SK-N-MC (cell line): ENCODE measurements at regions not wholly inside any gene's neighbourhood (a gene's known extent, or its start where the extent isn't known, plus 50 kb on each side); places are given as distances from the start of the nearest gene placed in this dataset.
"Not testable (repeated sequence)": the region's sequence is repeated elsewhere in the genome, so short reads cannot be mapped to it uniquely, and the experiment has no call there.

ENCODE experiments used
- DNase-seq: peaks from one replicate; pipeline ENCODE4 v3.0.0-alpha.2; 2011; ENCODE audit warnings: low read depth, low spot score
- H3K27ac ChIP-seq: fragments of 200-600 bp; sonication (generic); 2 replicates; pipeline ENCODE4 v1.5.1; 2016; ENCODE audit warnings: mixed run types
- H3K36me3 ChIP-seq: fragments of 200-600 bp; sonication (generic); 2 replicates; pipeline ENCODE4 v1.6.1; 2017; ENCODE audit warnings: antibody characterized with exemption, low read length, mixed read lengths; ENCODE audit not compliant: insufficient read depth
- H3K4me3 ChIP-seq: fragments of 200-600 bp; sonication (generic); 2 replicates; pipeline ENCODE4 v1.5.1; 2016
- H3K9ac ChIP-seq: fragments of 200-600 bp; sonication (generic); 2 replicates; pipeline ENCODE4 v1.8.0; 2017; ENCODE audit warnings: mixed run types, mixed read lengths; ENCODE audit not compliant: insufficient read length
- H3K9me3 ChIP-seq: fragments of 200-600 bp; sonication (generic); 2 replicates; pipeline ENCODE4 v1.6.1; 2017; ENCODE audit warnings: low read depth, mild to moderate bottlenecking, antibody characterized with exemption, low read length, moderate library complexity, mixed read lengths

- not testable (repeated sequence) for DNase-seq, H3K36me3 ChIP-seq, H3K9me3 ChIP-seq, H3K27ac ChIP-seq, H3K4me3 ChIP-seq, H3K9ac ChIP-seq
Measured at GRCh38 chr1:149279015-149279414, 175.7 kb upstream of the NBPF9 start.

- not testable (repeated sequence) for H3K9me3 ChIP-seq, DNase-seq, H3K9ac ChIP-seq, H3K4me3 ChIP-seq, H3K36me3 ChIP-seq, H3K27ac ChIP-seq
Measured at GRCh38 chr1:149279512-149279911, 176.2 kb upstream of the NBPF9 start.

GRCh38 chr1:149284773-149285172, 181.4 kb upstream of the NBPF9 start:
- not testable (repeated sequence) for DNase-seq, H3K9ac ChIP-seq, H3K9me3 ChIP-seq, H3K36me3 ChIP-seq, H3K27ac ChIP-seq, H3K4me3 ChIP-seq

- not testable (repeated sequence) for H3K36me3 ChIP-seq, H3K27ac ChIP-seq, H3K9ac ChIP-seq, H3K4me3 ChIP-seq, H3K9me3 ChIP-seq, DNase-seq
Measured at GRCh38 chr1:149285205-149285604, 181.9 kb upstream of the NBPF9 start.

GRCh38 chr1:149285638-149286037, 182.3 kb upstream of the NBPF9 start:
- not testable (repeated sequence) for DNase-seq, H3K36me3 ChIP-seq, H3K4me3 ChIP-seq, H3K9ac ChIP-seq, H3K27ac ChIP-seq, H3K9me3 ChIP-seq

- not testable (repeated sequence) for DNase-seq, H3K4me3 ChIP-seq, H3K36me3 ChIP-seq, H3K27ac ChIP-seq, H3K9me3 ChIP-seq, H3K9ac ChIP-seq
Measured at GRCh38 chr1:149288580-149288979, 185.2 kb upstream of the NBPF9 start.

GRCh38 chr1:149300478-149301218, 174.2 kb upstream of the NBPF19 start:
- not testable (repeated sequence) for DNase-seq, H3K9ac ChIP-seq, H3K9me3 ChIP-seq, H3K4me3 ChIP-seq, H3K36me3 ChIP-seq, H3K27ac ChIP-seq

GRCh38 chr1:149301282-149301681, 173.6 kb upstream of the NBPF19 start:
- DNase-seq, H3K4me3 ChIP-seq, H3K27ac ChIP-seq, H3K36me3 ChIP-seq, H3K9ac ChIP-seq, H3K9me3 ChIP-seq: not testable (repeated sequence)

- H3K4me3 ChIP-seq, H3K36me3 ChIP-seq, DNase-seq, H3K9ac ChIP-seq, H3K27ac ChIP-seq, H3K9me3 ChIP-seq: not testable (repeated sequence)
Measured at GRCh38 chr1:149304796-149305195, 170.0 kb upstream of the NBPF19 start.

- H3K9ac ChIP-seq, H3K27ac ChIP-seq, H3K4me3 ChIP-seq, DNase-seq, H3K9me3 ChIP-seq, H3K36me3 ChIP-seq: not testable (repeated sequence)
Measured at GRCh38 chr1:149307640-149308039, 167.2 kb upstream of the NBPF19 start.

GRCh38 chr1:149314921-149315320, 159.9 kb upstream of the NBPF19 start:
- H3K4me3 ChIP-seq, DNase-seq, H3K9ac ChIP-seq, H3K27ac ChIP-seq, H3K9me3 ChIP-seq, H3K36me3 ChIP-seq: not testable (repeated sequence)

GRCh38 chr1:149320971-149321731, 153.7 kb upstream of the NBPF19 start:
- DNase-seq, H3K36me3 ChIP-seq, H3K4me3 ChIP-seq, H3K27ac ChIP-seq, H3K9ac ChIP-seq, H3K9me3 ChIP-seq: not testable (repeated sequence)

- H3K9me3 ChIP-seq, DNase-seq, H3K4me3 ChIP-seq, H3K27ac ChIP-seq, H3K36me3 ChIP-seq, H3K9ac ChIP-seq: not testable (repeated sequence)
Measured at GRCh38 chr1:149321732-149322016, 153.2 kb upstream of the NBPF19 start.

- H3K4me3 ChIP-seq, H3K9me3 ChIP-seq, H3K36me3 ChIP-seq, H3K27ac ChIP-seq, DNase-seq, H3K9ac ChIP-seq: not testable (repeated sequence)
Measured at GRCh38 chr1:149330081-149330335, 144.8 kb upstream of the NBPF19 start.

- not testable (repeated sequence) for H3K4me3 ChIP-seq, H3K36me3 ChIP-seq, H3K9ac ChIP-seq, DNase-seq, H3K27ac ChIP-seq, H3K9me3 ChIP-seq
Measured at GRCh38 chr1:149336082-149336481, 138.8 kb upstream of the NBPF19 start.
